ENCODE measurements at regions not wholly inside any gene's neighbourhood (a gene's known extent, or its start where the extent isn't known, plus 50 kb on each side); places are given as distances from the start of the nearest gene placed in this dataset.
A peak's percentile ranks its signal among the peaks of the same experiment; 100 is the strongest.

DNA sequence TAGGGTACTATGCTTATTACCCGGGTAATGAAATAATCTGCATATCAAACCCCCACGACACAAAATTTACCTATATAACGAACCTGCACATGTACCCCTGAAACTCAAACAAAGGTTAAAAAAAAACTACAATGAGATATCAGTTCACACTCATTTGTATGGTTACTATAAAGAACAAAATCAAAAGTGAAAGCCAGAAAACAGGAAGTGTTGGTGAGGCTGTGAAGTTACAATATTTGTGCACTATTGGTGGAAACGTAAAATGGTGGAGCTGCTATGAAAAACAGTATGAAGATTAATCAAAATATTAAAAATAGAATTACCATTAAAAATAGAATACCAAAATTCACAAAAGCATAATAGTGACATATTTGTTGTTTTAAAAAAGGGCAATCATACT lies 128.9 kb downstream of the ZIC1 start:
- no peaks in the 10 kb centered on the region for H3K27me3 Mint-ChIP-seq
- CTCF ChIA-PET, result no interaction called here
- H3K27ac Mint-ChIP-seq, result no peak overlapping the region
- DNase-seq, result no peak
- peaks cover 26% of the 10 kb centered on the region for H3K9me3 Mint-ChIP-seq
- H3K4me3 Mint-ChIP-seq, result no peak overlapping the region
- no peaks in the 10 kb centered on the region for H3K36me3 Mint-ChIP-seq
- no peaks in the 10 kb centered on the region for H3K4me1 Mint-ChIP-seq

DNA sequence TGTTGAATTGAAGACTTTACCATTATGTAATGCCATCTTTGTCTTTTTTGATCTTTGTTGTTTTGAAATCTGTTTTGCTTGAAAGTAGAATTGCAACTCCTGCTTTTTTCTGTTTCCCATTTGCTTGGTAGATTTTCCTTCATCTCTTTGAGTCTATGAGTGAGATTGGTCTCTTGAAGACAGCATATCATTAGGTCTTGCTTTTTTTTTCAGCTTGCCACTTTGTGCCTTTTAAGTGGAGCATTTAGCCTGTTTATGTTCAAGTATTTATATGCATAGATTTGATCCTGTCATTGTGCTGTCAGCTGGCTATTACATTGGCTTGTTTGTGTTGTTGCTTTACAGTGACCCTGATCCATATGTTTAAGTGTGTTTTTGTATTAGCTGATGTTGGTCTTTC lies 131.8 kb downstream of the ZIC1 start:
- Mint-ChIP-seq H3K4me1 (no peaks in the 10 kb centered on the region), H3K9me3 (peaks cover 24% of the 10 kb centered on the region), H3K27ac (no peak overlapping the region), H3K4me3 (no peak overlapping the region), H3K36me3 (no peaks in the 10 kb centered on the region), H3K27me3 (no peaks in the 10 kb centered on the region)
- no peak for DNase-seq
- CTCF ChIA-PET, result no interaction called here

DNA sequence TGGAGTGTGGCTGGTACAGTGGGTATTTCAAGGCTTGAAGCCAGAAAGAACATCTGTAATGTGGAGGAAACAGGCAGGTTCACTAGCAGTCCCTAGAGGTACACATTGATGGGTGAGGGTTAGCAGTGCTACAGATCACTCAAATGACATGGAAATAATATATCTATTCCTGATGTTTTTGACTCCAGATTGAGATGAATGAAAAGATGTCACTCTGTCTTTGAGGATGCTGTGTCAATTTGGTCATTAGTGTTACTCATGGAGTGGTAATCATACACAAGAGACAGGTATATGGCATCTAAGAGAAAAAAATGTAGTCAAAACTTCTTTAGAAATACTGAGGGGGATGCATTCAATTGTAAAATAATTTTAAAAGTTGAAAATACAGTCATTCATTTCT lies 135.1 kb downstream of the ZIC1 start:
- no peak overlapping the region for H3K4me3 Mint-ChIP-seq
- CTCF ChIA-PET, result no interaction called here
- H3K9me3 Mint-ChIP-seq, result peaks cover 22% of the 10 kb centered on the region
- no peak overlapping the region for H3K27ac Mint-ChIP-seq
- H3K4me1 Mint-ChIP-seq, result no peaks in the 10 kb centered on the region
- DNase-seq, result no peak
- no peaks in the 10 kb centered on the region for H3K27me3 Mint-ChIP-seq
- H3K36me3 Mint-ChIP-seq, result no peaks in the 10 kb centered on the region

DNA sequence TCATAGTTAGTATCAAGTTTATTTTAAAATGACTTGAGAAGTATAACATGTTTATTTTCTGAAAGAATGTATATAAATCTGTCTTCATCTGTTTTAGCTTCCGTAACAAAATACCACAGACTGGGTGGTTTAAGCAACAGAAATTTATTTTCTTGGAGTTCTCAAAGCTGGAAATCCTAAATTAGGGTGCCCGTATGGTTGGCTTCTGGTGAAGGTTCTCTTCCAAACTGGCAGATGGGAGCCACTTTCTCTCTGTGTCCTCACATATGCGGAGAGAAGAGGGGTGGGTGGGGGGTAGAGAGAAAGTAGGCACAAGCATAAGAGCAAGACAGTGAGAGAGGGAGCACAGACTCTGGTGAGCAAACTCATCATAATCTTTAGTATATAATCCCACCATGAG lies 142.3 kb downstream of the ZIC1 start:
- H3K4me3 Mint-ChIP-seq, result no peak overlapping the region
- CTCF ChIA-PET, result no interaction called here
- H3K36me3 Mint-ChIP-seq, result no peaks in the 10 kb centered on the region
- no peak for DNase-seq
- peaks cover 3% of the 10 kb centered on the region for H3K9me3 Mint-ChIP-seq
- H3K27ac Mint-ChIP-seq, result peak overlapping the region; percentile 58
- no peaks in the 10 kb centered on the region for H3K27me3 Mint-ChIP-seq
- H3K4me1 Mint-ChIP-seq, result no peaks in the 10 kb centered on the region

DNA sequence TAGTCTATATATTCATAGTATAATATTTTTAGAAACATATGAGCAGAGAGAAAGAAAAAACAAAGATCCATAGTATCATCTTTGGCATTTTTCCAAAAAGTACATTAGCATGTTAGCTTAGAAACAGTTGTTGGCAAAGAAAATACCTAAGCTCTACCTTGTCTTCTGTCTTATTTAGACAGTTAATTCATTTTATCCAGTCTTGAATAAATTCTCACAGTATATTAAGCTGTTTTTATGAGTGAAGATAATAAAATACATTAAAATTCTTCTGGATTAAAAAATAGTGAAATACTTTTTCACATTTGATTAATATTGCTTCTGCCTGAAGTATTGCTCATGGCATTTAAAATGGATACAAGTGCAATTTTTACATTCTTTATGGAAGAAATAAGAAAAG lies 145.2 kb downstream of the ZIC1 start:
- Mint-ChIP-seq H3K27me3 (no peaks in the 10 kb centered on the region), H3K27ac (no peak overlapping the region), H3K9me3 (no peaks in the 10 kb centered on the region), H3K36me3 (no peaks in the 10 kb centered on the region), H3K4me1 (no peaks in the 10 kb centered on the region), H3K4me3 (no peak overlapping the region)
- CTCF ChIA-PET, result interaction anchor here (0.6 kb wide), 1 partner anchor 38 kb away, joined by 3 read pairs; no protein-coding TSS in a partner anchor
- no peak for DNase-seq

DNA sequence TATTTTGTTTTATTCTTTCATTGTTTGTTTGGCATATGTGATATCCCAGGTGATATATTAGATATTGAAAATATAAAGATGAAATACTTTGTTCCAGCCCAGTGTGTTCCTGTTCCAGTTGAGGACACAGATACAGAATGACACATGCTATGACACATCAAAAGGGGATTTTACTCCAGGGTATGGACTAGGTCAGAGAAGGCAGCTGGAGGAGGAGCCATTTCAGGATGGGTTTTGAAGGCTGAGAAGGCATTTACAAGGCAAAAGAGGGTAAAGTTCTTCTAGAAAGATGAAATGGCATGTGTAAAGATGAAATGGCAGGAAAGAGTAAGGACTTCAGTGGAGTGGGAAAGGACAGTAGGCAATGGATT lies 163.8 kb downstream of the ZIC1 start:
- CTCF ChIA-PET, result no interaction called here
- H3K27me3 Mint-ChIP-seq, result no peaks in the 10 kb centered on the region
- H3K36me3 Mint-ChIP-seq, result no peaks in the 10 kb centered on the region
- H3K27ac Mint-ChIP-seq, result no peak overlapping the region
- no peak overlapping the region for H3K4me3 Mint-ChIP-seq
- peaks cover 9% of the 10 kb centered on the region for H3K9me3 Mint-ChIP-seq
- no peaks in the 10 kb centered on the region for H3K4me1 Mint-ChIP-seq
- DNase-seq, result no peak

DNA sequence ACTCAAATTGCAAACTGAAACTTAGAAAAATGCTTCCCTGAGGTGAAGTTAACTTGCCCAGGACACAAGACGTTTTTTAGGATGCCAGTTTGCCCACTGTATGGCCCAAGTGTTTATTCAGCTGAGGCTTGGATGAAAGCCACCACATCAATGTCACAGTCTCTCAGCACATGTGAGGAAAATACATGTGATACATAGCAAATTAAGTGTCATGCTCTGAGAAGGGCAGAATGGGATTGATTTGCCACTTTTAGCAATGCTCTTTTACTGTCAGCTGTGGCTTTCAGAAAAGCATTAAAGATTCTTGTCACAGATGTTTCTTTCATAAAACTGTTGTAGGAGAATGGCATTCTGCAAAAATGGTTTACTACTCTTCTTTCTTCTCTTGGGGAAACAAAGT lies 165.5 kb downstream of the ZIC1 start:
- no peak for DNase-seq
- Mint-ChIP-seq H3K36me3 (no peaks in the 10 kb centered on the region), H3K4me3 (no peak overlapping the region), H3K4me1 (no peaks in the 10 kb centered on the region), H3K9me3 (peaks cover 12% of the 10 kb centered on the region), H3K27ac (no peak overlapping the region), H3K27me3 (no peaks in the 10 kb centered on the region)
- CTCF ChIA-PET, result no interaction called here

DNA sequence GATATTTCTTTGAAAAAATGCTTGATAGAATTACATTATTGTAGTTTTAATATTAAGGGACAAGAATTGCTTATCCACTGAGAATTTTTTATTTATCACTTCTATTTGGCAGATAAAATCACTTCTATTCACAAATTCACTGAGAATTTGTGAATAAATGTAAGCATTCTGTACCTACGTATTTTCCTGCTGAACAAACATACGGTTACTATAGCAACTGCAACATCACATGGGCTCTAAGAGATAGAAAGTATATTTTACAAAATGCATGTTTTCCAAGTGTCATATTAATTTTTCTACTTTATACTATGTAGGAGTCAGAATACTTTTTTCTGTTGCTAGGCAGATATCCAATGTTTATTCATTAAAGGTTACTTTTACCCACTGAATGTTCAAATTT lies 166.2 kb downstream of the ZIC1 start:
- no peaks in the 10 kb centered on the region for H3K4me1 Mint-ChIP-seq
- no peaks in the 10 kb centered on the region for H3K36me3 Mint-ChIP-seq
- no peak for DNase-seq
- H3K4me3 Mint-ChIP-seq, result no peak overlapping the region
- H3K27me3 Mint-ChIP-seq, result no peaks in the 10 kb centered on the region
- CTCF ChIA-PET, result no interaction called here
- H3K9me3 Mint-ChIP-seq, result peaks cover 12% of the 10 kb centered on the region
- H3K27ac Mint-ChIP-seq, result no peak overlapping the region

DNA sequence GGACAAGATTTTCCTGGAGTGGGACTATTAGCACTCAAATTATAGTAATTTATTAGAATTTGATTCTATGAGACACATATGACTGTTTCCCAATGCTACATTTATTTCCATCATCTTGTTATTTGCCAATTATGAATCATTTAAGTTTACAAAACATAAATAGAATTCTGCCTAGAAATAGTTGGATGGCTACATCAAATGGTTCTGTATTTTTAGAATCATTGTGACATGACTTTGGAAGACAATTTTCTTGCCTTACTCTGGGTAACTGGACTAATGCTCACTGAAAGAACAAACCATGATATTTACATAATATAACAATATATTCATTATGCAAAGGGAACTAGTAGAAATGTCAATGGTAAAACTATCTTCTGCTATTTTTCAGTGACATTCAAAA lies 173.5 kb downstream of the ZIC1 start:
- Mint-ChIP-seq H3K27me3 (no peaks in the 10 kb centered on the region), H3K36me3 (no peaks in the 10 kb centered on the region), H3K27ac (no peak overlapping the region), H3K9me3 (peaks cover 7% of the 10 kb centered on the region), H3K4me3 (no peak overlapping the region), H3K4me1 (no peaks in the 10 kb centered on the region)
- DNase-seq, result no peak
- CTCF ChIA-PET, result no interaction called here

DNA sequence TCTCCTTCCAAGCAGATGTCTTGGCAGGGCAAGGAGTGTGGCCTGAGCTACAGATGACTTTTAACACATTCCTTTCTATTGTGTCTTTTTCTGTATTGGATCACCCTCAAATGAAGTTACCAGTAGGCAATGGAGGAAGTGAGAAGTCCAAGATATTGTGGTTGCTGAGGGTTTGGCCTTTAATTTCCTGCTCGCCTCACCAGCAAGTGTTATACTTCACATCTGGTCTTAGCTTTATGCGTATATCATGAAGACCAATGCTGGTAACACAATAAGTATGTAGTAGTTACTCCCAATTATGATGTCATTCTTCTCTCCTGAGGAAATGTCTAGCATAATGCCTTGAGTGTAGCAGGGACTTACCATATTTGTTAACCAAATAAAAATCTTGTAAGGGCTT lies 179.9 kb downstream of the ZIC1 start:
- DNase-seq, result no peak
- Mint-ChIP-seq H3K9me3 (peaks cover 6% of the 10 kb centered on the region), H3K36me3 (no peaks in the 10 kb centered on the region), H3K4me1 (no peaks in the 10 kb centered on the region), H3K27ac (no peak overlapping the region), H3K4me3 (no peak overlapping the region), H3K27me3 (no peaks in the 10 kb centered on the region)
- CTCF ChIA-PET, result no interaction called here

DNA sequence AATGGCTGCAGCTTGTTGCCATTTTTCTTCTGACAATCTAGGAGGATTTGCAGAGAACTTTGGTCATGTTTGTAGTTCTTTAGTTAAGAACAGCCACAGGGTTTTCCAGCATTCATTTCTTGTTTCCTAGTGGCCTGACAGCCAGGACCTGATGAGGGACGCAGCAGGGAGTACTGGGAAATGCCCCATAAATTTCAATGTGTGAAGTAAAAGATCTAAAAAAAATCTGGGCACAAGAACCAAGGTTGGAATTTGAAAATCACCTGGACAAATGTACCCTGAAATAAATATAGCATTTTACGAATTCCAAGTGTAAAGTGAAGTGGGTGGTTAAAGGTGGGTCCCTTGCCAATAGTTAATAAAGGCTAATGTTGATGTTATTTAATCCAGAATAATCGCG lies 195.0 kb downstream of the ZIC1 start:
- Mint-ChIP-seq H3K27me3 (no peaks in the 10 kb centered on the region), H3K27ac (no peak overlapping the region)
- CTCF ChIA-PET, result no interaction called here

DNA sequence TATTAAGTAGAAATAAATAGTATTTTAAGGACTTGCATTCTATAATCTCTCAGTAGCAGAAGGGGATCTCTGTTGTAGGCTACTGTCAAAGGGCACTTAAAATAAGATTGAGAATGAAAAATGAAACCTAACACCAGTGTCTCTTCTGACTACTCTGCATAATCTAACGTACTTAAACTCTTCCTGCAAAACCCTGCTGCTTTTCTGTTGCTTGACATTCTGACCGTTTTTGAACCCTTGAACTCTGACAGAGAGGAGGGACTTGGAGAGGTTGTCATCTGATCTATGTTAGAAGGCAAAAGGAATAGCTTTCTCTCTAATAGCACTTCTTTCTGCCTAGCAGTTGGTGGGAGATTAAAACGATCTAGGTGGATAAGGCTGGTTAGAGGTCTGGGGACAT lies 204.6 kb downstream of the ZIC1 start:
- no peak overlapping the region for H3K4me3 Mint-ChIP-seq
- H3K4me1 Mint-ChIP-seq, result no peaks in the 10 kb centered on the region
- DNase-seq, result no peak
- H3K9me3 Mint-ChIP-seq, result peaks cover 3% of the 10 kb centered on the region
- CTCF ChIA-PET, result no interaction called here
- H3K27ac Mint-ChIP-seq, result no peak overlapping the region
- no peaks in the 10 kb centered on the region for H3K27me3 Mint-ChIP-seq
- no peaks in the 10 kb centered on the region for H3K36me3 Mint-ChIP-seq

More for the DNA sequence above, 195.0 kb downstream of the ZIC1 start:
- H3K4me3 Mint-ChIP-seq, result no peak overlapping the region
- peaks cover 2% of the 10 kb centered on the region for H3K9me3 Mint-ChIP-seq
- H3K36me3 Mint-ChIP-seq, result no peaks in the 10 kb centered on the region
- no peak for DNase-seq
- no peaks in the 10 kb centered on the region for H3K4me1 Mint-ChIP-seq

DNA sequence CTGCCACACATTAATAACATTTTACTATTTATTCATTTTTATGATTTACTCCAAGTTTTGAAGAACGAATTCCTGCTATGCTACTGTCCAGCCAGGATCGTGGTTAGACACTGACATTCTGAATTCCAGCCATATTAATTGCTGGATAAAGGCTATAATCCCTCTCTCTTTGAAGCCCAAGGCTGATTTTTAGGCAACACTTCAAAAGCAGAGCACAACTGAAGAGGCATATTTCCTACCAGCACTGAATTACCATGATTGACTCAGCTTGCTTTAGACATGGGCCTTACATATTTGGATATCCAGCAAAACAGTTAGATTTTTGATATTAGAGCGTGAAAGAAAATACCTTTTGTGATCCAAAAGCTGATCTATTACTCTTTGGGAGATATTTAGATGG lies 205.0 kb downstream of the ZIC1 start:
- H3K27me3 Mint-ChIP-seq, result no peaks in the 10 kb centered on the region
- no peak overlapping the region for H3K27ac Mint-ChIP-seq

DNA sequence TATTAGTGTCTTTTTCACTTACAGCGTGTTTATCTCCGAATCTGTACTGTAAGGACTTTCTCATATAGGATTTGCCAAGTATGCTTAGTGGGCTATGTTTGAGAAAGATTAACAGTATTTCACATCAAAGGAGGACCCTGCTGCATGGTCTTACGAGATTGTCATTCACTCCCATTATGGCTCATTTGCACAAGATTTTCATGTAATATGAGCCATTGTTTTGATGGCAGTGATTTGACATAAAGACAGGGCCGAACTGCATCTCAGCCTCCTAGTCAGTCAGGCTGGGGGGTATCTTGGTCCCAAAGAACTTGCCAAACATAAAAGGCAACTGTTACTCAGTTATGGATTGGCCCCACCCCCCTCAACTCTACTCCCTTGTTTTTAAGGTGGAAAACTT lies 205.9 kb downstream of the ZIC1 start:
- H3K27me3 Mint-ChIP-seq, result no peaks in the 10 kb centered on the region

More for the DNA sequence above, 205.0 kb downstream of the ZIC1 start:
- Mint-ChIP-seq H3K4me1 (no peaks in the 10 kb centered on the region), H3K9me3 (peaks cover 3% of the 10 kb centered on the region), H3K4me3 (no peak overlapping the region), H3K36me3 (no peaks in the 10 kb centered on the region)
- CTCF ChIA-PET, result no interaction called here
- DNase-seq, result no peak

DNA sequence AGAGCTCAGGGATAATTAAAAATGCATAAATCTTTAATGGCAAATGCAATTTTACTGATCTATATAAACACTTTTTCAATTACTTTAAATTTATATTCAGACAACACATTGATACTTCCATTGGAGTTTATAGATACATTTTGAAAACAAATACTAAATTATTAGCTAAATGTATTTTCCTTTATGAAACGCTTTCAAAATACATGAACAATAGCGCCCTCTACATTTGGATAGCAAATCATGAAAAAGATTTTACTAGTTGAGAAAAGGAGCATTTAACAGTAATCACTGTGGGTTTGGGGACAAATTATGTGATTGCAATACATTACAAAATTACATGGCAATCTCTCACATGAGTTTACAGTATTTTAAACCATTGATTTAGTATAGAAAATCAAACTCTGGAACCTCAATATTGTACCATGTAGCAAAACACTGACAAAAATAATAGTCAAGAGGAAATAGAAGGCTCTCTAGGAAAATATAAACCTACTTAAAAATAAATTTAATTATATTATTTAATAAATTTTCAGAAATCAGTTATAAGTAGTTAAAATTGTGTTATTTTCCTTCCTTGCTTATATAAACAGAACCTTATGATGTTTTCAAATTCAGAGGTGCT lies 207.9 kb downstream of the ZIC1 start:
- no peaks in the 10 kb centered on the region for H3K27me3 Mint-ChIP-seq
- no peak for DNase-seq
- H3K36me3 Mint-ChIP-seq, result no peaks in the 10 kb centered on the region
- H3K27ac Mint-ChIP-seq, result no peak overlapping the region
- H3K4me1 Mint-ChIP-seq, result no peaks in the 10 kb centered on the region
- CTCF ChIA-PET, result no interaction called here
- H3K4me3 Mint-ChIP-seq, result no peak overlapping the region
- peaks cover 3% of the 10 kb centered on the region for H3K9me3 Mint-ChIP-seq

More for the DNA sequence above, 205.9 kb downstream of the ZIC1 start:
- peaks cover 3% of the 10 kb centered on the region for H3K9me3 Mint-ChIP-seq
- H3K4me1 Mint-ChIP-seq, result no peaks in the 10 kb centered on the region
- CTCF ChIA-PET, result no interaction called here
- DNase-seq, result no peak
- H3K27ac Mint-ChIP-seq, result no peak overlapping the region
- H3K36me3 Mint-ChIP-seq, result no peaks in the 10 kb centered on the region
- H3K4me3 Mint-ChIP-seq, result no peak overlapping the region

DNA sequence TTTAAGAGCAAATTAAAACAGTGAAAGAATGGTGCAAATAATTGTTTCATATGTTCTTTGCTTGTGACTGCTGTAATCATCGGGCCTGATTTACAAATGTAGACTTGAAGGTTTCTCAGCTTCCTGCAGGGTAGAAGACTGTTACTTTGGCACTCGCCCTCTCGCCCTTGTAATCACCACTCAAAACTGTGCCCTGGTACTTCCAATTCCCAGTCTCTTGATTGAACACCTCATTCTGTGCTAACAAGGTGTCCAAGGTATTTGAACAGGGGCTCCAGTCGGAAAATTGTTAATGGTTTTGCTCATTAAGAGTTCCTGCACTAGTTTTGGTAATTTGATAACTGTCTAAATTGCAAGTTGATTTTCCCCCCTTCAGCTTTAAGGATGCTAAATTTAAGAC lies 209.5 kb downstream of the ZIC1 start:
- Mint-ChIP-seq H3K36me3 (no peaks in the 10 kb centered on the region), H3K4me1 (no peaks in the 10 kb centered on the region), H3K9me3 (peaks cover 3% of the 10 kb centered on the region), H3K27ac (no peak overlapping the region), H3K27me3 (no peaks in the 10 kb centered on the region), H3K4me3 (no peak overlapping the region)
- CTCF ChIA-PET, result no interaction called here
- no peak for DNase-seq
